Tibial nerve (tissue), 4 donors: ENCODE measurements at regions not wholly inside any gene's neighbourhood (a gene's known extent, or its start where the extent isn't known, plus 50 kb on each side); places are given as distances from the start of the nearest gene placed in this dataset.

Experiments
- DNase-seq, 2 donors: peaks; one replicate each; pipeline ENCODE4 v3.0.0-alpha.2; 2019; ENCODE audit warnings: low spot score in 2 of 2
- H3K27ac ChIP-seq, 4 donors: fragments of 200-600 bp; sonication (generic) in 3 of 4; one replicate each; pipeline ENCODE4 v1.5.1; 2017 to 2019; ENCODE audit warnings: mild to moderate bottlenecking in 1 of 4
- H3K27me3 ChIP-seq, 2 donors: fragments of 200-600 bp; sonication (generic) in 1 of 2; one replicate each; pipeline versions ENCODE4 v1.5.1 to v1.6.0; 2017 to 2019
- H3K36me3 ChIP-seq, 3 donors: fragments of 200-600 bp; sonication (generic); one replicate each; pipeline ENCODE4 v1.5.1; 2018 to 2019
- H3K4me1 ChIP-seq, 4 donors: fragments of 200-600 bp; sonication (generic) in 3 of 4; one replicate each; pipeline ENCODE4 v1.5.1; 2017 to 2019
- H3K4me3 ChIP-seq, 4 donors: fragments of 200-600 bp; sonication (generic) in 3 of 4; one replicate each; pipeline ENCODE4 v1.5.1; 2017 to 2019; ENCODE audit warnings: mild to moderate bottlenecking in 1 of 4, moderate library complexity in 1 of 4
- H3K9me3 ChIP-seq, 4 donors: fragments of 200-600 bp; sonication (generic) in 3 of 4; one replicate each; pipeline ENCODE4 v1.5.1; 2017 to 2019
- EP300 ChIP-seq, 2 donors: sonication (generic); formaldehyde crosslinking; IDR thresholded peaks; one replicate each; pipeline ENCODE4 v1.6.1; 2017; ENCODE audit warnings: antibody characterized with exemption in 2 of 2, mild to moderate bottlenecking in 1 of 2
- POLR2A ChIP-seq, 2 donors: fragments of 450-650 bp; IDR thresholded peaks; one replicate each; pipeline ENCODE4 v1.6.1; 2017; ENCODE audit warnings: antibody characterized with exemption in 2 of 2, mild to moderate bottlenecking in 2 of 2, moderate library complexity in 2 of 2
- WGBS, 2 donors: methylation state at CpG; one replicate each; pipeline ENCODE4 v1.1.5; 2018; 5-methylcytosine and 5-hydroxymethylcytosine counted together
- TF ChIP-seq, protein P1 (sequence below), 5 experiments: fragments of 200-600 bp in 3 of 5; fragments of 450-650 bp in 2 of 5; sonication (generic) in 3 of 5; IDR thresholded peaks; one replicate each; pipeline ENCODE4 v1.5.1; 2016 to 2019; ENCODE audit warnings: antibody characterized with exemption in 5 of 5, mild to moderate bottlenecking in 3 of 5, moderate library complexity in 2 of 5

DNA sequence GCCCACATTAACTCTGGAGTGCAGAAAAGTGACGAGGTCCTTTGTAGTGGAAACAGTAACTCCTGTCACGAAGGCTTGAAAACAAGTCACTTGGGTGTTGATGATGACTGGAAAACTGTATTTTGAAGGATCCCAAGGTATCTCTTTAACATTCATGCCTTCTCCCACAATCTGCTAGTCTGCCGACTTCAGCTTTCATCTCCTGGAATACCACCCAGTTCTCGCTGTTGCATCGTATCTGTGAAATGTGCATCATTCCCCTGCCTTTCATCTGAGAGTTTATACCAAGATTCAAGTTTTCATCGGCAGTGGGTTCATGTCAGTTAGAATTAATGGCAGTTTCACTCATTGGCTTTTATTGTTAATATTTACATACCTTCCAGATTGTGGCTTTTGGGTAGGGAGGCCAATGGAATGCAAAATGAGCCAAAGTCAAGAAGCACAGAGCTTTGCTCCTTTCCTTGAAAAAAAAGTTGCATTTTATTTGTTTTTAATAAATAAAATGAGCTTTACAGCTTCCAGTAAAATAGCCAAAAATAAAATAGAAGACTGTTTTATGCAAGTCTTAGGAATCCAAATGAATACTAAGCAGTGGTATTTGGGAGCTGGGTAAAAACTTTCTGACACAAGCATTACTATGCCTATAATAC lies 575.2 kb upstream of the WWC1 start:
- no peaks in the 10 kb centered on the region for H3K36me3 ChIP-seq
- H3K27me3 ChIP-seq = no peaks in the 10 kb centered on the region
- H3K4me3 ChIP-seq = no peak overlapping the region
- 71 to 78% methylated on average over 6 of the region's 6 CpGs for WGBS, 2 donors
- DNase-seq = no peak
- no peak overlapping the region for H3K27ac ChIP-seq
- TF ChIP-seq, protein P1, sequence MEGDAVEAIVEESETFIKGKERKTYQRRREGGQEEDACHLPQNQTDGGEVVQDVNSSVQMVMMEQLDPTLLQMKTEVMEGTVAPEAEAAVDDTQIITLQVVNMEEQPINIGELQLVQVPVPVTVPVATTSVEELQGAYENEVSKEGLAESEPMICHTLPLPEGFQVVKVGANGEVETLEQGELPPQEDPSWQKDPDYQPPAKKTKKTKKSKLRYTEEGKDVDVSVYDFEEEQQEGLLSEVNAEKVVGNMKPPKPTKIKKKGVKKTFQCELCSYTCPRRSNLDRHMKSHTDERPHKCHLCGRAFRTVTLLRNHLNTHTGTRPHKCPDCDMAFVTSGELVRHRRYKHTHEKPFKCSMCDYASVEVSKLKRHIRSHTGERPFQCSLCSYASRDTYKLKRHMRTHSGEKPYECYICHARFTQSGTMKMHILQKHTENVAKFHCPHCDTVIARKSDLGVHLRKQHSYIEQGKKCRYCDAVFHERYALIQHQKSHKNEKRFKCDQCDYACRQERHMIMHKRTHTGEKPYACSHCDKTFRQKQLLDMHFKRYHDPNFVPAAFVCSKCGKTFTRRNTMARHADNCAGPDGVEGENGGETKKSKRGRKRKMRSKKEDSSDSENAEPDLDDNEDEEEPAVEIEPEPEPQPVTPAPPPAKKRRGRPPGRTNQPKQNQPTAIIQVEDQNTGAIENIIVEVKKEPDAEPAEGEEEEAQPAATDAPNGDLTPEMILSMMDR (IDR thresholded peaks at IDR 0.05) = no peak
- TF ChIP-seq POLR2A (IDR thresholded peaks at IDR 0.05) (no peak), EP300 (IDR thresholded peaks at IDR 0.05) (no peak)
- no peaks in the 10 kb centered on the region for H3K4me1 ChIP-seq
- H3K9me3 ChIP-seq = no peaks in the 10 kb centered on the region

DNA sequence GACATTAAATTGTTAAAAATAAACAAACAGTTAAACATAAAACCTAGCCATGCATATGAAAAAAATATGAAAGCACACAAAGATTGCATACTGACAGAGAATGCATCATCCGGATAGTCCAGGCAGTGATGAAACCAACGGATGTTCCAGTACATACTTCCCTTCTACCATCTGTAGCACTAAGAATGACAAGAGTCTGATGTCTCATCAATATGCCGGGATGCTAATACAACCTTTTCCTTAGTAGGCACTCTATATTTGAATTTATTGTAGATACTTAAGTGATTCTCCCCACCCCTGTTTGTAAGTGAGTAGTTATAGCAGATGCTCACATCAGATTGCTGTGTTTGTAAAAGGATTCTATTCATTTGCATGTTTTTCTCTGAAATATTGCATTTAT lies 571.2 kb upstream of the WWC1 start:
- WGBS, 2 donors = 71% methylated on average over 3 of the region's 3 CpGs
- Histone ChIP-seq H3K27me3 (no peaks in the 10 kb centered on the region), H3K27ac (no peak overlapping the region), H3K9me3 (no peaks in the 10 kb centered on the region), H3K4me3 (no peak overlapping the region), H3K4me1 (peaks cover 0 to 7% (median 0%) of the 10 kb centered on the region in 4 donors), H3K36me3 (no peaks in the 10 kb centered on the region)
- no peak for DNase-seq
- TF ChIP-seq EP300 (IDR thresholded peaks at IDR 0.05) (no peak), POLR2A (IDR thresholded peaks at IDR 0.05) (no peak)
- TF ChIP-seq, protein P1 (IDR thresholded peaks at IDR 0.05) = no peak

DNA sequence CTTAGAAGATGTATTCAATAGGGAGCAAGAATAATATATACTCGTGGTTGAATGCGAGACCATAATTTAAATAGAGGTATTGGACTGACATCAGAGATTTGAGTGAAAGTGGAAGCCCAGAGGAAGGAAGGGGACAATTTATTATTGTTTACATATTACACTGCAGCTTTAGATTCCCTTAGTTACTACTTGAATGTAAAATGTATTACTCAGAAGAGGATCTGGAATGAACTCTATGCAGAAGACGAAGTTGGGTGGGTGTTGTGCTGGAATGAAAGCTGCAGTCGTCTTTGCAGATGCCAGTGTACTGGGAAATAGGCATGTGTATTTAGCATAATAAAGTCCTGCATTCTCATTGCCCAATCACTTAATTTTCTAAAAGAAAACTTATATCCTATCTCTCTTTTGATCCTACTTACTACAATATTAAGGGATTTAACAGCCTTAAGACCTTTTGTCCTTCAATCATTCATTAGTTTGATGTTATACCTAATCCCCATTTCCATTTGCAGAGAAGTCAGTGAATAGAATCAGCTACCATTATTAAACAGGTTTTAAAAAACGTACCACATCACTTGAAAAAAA lies 570.7 kb upstream of the WWC1 start:
- no peak overlapping the region for H3K27ac ChIP-seq
- WGBS, 2 donors = 40 to 41% methylated on average over 5 of the region's 5 CpGs
- DNase-seq = no peak
- H3K36me3 ChIP-seq = no peaks in the 10 kb centered on the region
- TF ChIP-seq POLR2A (IDR thresholded peaks at IDR 0.05) (no peak), EP300 (IDR thresholded peaks at IDR 0.05) (no peak)
- TF ChIP-seq, protein P1 (IDR thresholded peaks at IDR 0.05) = no peak
- peaks cover 0 to 7% (median 0%) of the 10 kb centered on the region in 4 donors for H3K4me1 ChIP-seq
- no peaks in the 10 kb centered on the region for H3K9me3 ChIP-seq
- no peak overlapping the region for H3K4me3 ChIP-seq
- H3K27me3 ChIP-seq = no peaks in the 10 kb centered on the region

DNA sequence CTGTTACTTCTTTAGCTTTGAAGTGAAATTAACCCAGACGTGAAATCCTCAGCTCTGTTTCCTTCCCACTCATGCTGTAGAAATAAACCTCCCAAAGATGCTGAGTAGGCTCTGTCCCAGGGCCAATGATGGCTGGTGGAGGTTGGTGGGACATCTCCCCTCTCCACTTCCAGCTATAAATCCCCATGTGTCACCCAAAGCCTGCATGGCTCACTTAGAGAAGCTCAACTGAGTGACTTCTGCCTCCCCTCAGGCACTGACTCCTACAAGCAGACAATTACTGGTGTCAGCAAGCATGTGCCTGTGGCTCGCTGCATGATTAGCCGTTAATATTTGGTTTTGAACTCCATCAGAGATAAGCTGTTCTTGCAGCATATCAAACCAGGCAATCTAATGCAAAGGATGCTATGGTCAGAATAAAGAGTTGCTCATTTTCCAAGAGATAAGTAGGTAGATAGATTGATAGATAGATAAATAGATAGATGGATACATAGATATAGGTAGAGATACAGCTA lies 569.5 kb upstream of the WWC1 start:
- no peak overlapping the region for H3K27ac ChIP-seq
- no peaks in the 10 kb centered on the region for H3K9me3 ChIP-seq
- H3K4me1 ChIP-seq = peaks cover 0 to 7% (median 0%) of the 10 kb centered on the region in 4 donors
- no peaks in the 10 kb centered on the region for H3K36me3 ChIP-seq
- no peak overlapping the region for H3K4me3 ChIP-seq
- 72 to 78% methylated on average over 3 of the region's 3 CpGs for WGBS, 2 donors
- DNase-seq = no peak
- H3K27me3 ChIP-seq = no peaks in the 10 kb centered on the region
- no peak for TF ChIP-seq EP300 (IDR thresholded peaks at IDR 0.05)
- TF ChIP-seq POLR2A (IDR thresholded peaks at IDR 0.05) = no peak
- TF ChIP-seq, protein P1 (IDR thresholded peaks at IDR 0.05) = no peak

DNA sequence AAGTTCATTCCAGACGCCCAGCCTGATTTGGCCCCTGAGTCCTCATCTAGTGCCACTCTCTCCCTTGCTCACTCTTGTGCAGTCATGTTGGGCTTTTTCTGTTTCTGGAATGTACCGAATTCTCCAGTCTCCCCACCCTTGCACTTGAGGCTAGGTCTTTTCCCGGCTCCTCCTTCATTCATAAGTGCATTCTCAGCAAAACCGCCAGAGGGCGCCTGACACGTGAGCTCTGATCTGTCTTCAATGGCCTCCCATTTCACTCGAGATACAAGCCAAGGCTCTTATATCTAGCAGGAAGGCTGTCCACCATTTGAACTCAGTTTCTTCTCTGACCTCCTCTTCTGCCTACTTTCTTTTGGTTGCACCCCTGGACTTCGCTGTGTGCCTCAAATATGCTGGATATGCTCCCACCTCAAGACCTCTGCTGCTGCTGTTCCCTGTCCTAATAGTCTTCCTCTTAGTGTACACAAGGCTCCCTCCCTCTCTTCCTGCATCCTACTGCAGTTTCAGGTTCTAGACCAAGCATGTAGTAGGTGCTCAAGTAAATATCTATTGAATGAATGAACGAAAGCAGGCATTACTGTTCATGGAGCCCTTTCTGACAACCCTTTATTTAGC lies 568.1 kb upstream of the WWC1 start:
- 22 to 24% methylated on average over 9 of the region's 9 CpGs for WGBS, 2 donors
- H3K27me3 ChIP-seq = no peaks in the 10 kb centered on the region
- H3K27ac ChIP-seq = no peak overlapping the region
- peaks cover 0 to 7% (median 0%) of the 10 kb centered on the region in 4 donors for H3K4me1 ChIP-seq
- no peaks in the 10 kb centered on the region for H3K9me3 ChIP-seq
- no peak overlapping the region for H3K4me3 ChIP-seq
- no peaks in the 10 kb centered on the region for H3K36me3 ChIP-seq
- peak; percentile 74 to 85 for DNase-seq
- TF ChIP-seq EP300 (IDR thresholded peaks at IDR 0.05) (peak in 1 of 2 donors; percentile 8), POLR2A (IDR thresholded peaks at IDR 0.05) (no peak)
- TF ChIP-seq, protein P1 (IDR thresholded peaks at IDR 0.05) = peak; percentile 74 to 85 (median 85)
